IPS-18a (cell line): ENCODE measurements at regions not wholly inside any gene's neighbourhood (a gene's known extent, or its start where the extent isn't known, plus 50 kb on each side); places are given as distances from the start of the nearest gene placed in this dataset.

ENCODE experiments used
- H3K27ac ChIP-seq: one replicate; pipeline ENCODE4 v1.5.1; 2013; ENCODE audit warnings: low read length
- H3K27me3 ChIP-seq: one replicate; pipeline ENCODE4 v1.6.1; 2013; ENCODE audit warnings: mild to moderate bottlenecking, low read length; ENCODE audit not compliant: control insufficient read depth, insufficient read depth
- H3K36me3 ChIP-seq: one replicate; pipeline ENCODE4 v1.6.1; 2013; ENCODE audit warnings: low read depth, low read length; ENCODE audit not compliant: control insufficient read depth
- H3K4me1 ChIP-seq: one replicate; pipeline ENCODE4 v1.6.1; 2013; ENCODE audit warnings: low read depth, low read length; ENCODE audit not compliant: control insufficient read depth
- H3K4me3 ChIP-seq: one replicate; pipeline ENCODE4 v1.5.1; 2013; ENCODE audit warnings: low read length
- H3K9ac ChIP-seq: one replicate; pipeline ENCODE4 v1.6.1; 2013; ENCODE audit warnings: mild to moderate bottlenecking, low read length, moderate library complexity
- H3K9me3 ChIP-seq: one replicate; pipeline ENCODE4 v1.6.1; 2013; ENCODE audit warnings: low read depth, low read length; ENCODE audit not compliant: control insufficient read depth

DNA sequence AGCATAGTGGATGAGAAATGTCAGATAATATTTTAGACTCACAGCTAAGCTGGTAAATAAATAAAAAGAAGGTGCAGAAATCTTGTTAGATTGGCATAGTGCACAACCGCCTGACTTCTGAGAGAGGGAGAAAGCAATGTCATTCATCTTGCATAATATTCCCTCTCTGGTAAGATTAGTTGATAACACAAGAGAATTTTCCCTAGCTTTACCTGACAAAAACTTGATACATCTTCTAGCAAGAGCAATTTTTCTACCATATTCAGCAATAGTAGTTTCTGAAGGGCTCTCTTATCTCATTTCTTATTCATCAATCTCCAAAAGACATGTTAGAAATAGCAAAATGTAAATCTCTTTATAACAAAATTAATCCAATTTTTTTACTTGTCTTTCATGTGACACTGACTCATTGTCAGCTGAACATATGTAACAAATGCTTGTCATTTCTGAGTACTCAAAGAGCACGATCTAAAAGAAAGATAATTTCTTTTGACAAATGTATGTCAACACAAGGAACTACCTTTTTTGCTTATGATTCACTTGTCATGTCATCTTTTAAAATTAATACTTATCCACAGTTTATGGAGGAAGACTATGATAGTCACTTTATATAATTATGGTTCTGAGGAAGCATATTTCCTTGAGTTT lies 240.0 kb downstream of the ARAP2 start:
- no peaks in the 10 kb centered on the region for H3K9me3 ChIP-seq
- no peaks in the 10 kb centered on the region for H3K27me3 ChIP-seq
- H3K4me3 ChIP-seq = no peak overlapping the region
- no peak overlapping the region for H3K9ac ChIP-seq
- H3K36me3 ChIP-seq = no peaks in the 10 kb centered on the region
- H3K27ac ChIP-seq = no peak overlapping the region
- no peaks in the 10 kb centered on the region for H3K4me1 ChIP-seq

DNA sequence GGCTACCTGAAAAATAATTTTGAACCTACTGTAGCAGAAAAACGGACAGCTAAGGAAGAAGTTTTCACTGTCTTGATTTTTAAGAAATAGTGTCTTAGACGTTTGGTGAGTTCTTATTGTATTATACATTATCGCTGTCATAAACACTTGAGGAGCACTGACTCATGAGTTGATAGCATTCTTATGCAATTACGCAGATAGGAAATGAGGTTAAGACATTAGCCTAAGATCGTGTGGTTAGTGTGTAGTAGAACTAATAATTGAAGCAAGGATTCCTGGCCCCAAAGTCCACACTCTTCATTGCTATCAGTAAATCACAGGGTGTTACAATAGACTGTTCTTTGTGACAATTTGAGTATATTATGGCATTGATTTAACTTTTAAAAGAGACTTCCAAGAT lies 238.1 kb downstream of the ARAP2 start:
- H3K9ac ChIP-seq = no peak overlapping the region
- H3K36me3 ChIP-seq = no peaks in the 10 kb centered on the region
- no peaks in the 10 kb centered on the region for H3K27me3 ChIP-seq
- H3K4me3 ChIP-seq = no peak overlapping the region
- no peaks in the 10 kb centered on the region for H3K9me3 ChIP-seq
- no peaks in the 10 kb centered on the region for H3K4me1 ChIP-seq
- no peak overlapping the region for H3K27ac ChIP-seq

DNA sequence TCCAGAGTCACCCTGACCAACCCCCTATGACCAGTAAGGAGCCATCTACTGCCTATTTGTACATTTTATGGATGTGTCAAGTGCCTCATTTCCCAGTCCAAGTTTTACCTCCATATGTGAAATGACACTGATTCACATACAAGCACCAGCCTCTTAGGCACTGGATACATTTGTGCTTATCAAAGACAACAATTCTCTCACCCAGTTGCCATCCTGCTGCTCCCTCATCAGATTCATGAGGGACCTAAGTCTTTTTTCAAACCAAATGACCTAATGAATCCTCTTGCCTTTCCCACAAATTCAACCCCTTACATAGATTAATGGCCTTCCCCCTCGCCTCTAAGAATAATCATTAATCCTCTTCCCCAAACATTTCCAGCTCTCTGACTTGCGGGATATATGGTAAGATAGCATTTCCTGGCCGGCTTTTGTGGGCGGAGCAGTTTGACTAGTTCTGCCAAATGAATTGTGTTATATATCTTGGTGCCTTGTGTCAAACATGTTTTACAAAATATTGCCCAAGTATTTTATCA lies 233.9 kb downstream of the ARAP2 start:
- Histone ChIP-seq H3K9me3 (no peaks in the 10 kb centered on the region), H3K4me1 (no peaks in the 10 kb centered on the region), H3K36me3 (no peaks in the 10 kb centered on the region), H3K27me3 (no peaks in the 10 kb centered on the region), H3K9ac (no peak overlapping the region), H3K27ac (no peak overlapping the region), H3K4me3 (no peak overlapping the region)

DNA sequence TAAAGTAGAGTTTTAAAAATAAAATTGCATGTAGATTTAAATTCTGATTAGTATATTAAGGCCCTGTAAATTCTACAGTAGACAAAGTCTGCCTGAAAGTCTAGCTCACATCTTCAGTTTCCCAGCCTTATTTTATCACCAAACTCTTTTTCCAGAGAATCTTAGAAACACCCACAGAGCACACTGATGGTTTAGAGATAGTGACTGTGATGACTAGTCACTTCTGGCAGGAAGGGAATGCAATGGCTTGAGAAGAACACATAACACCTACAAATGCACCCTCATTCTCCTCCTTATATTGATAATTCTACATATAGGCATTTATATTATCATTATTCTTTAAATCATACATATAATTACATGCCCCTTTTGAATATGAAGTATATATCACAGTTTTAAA lies 232.9 kb downstream of the ARAP2 start:
- Histone ChIP-seq H3K4me1 (no peaks in the 10 kb centered on the region), H3K36me3 (no peaks in the 10 kb centered on the region), H3K9me3 (no peaks in the 10 kb centered on the region), H3K27ac (no peak overlapping the region), H3K4me3 (no peak overlapping the region), H3K27me3 (no peaks in the 10 kb centered on the region), H3K9ac (no peak overlapping the region)

DNA sequence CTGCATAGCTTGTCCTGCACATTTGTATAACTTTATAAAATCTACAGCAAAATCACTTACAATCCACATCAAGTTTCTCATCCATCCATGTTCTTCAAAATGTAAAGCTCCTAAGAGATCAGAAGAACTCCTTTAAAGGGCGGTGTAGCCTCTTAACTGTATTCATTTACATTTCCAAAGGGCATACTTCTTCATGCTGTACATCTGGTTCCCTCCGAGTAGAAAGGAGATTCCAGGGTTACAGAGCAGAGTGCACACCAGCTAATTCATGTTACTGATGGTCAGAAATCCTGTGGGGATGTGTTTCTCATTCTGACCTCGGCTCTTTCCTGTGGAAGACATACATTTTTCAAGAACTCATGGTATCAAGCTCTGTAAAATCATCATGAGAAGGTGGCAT lies 231.8 kb downstream of the ARAP2 start:
- no peak overlapping the region for H3K4me3 ChIP-seq
- H3K9me3 ChIP-seq = no peaks in the 10 kb centered on the region
- no peaks in the 10 kb centered on the region for H3K27me3 ChIP-seq
- no peaks in the 10 kb centered on the region for H3K36me3 ChIP-seq
- H3K9ac ChIP-seq = no peak overlapping the region
- H3K4me1 ChIP-seq = no peaks in the 10 kb centered on the region
- H3K27ac ChIP-seq = no peak overlapping the region

DNA sequence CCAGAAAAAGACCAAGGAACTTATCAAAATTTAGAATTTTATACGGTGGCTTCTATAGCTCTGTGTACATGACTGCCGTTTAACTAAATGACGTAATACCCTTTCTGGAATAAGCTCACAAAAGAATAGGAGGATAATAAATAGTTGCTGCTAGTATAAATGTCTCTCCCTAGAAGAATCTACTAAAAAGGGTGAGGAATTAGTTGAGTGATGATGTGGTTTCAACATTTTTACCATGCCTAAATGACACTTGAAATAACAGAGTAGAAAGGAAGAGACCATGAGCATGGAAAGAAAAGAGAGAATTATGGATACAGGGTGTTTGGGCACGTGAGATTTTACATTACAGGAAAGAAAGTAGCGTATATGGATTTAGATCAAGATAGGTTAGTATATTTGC lies 231.1 kb downstream of the ARAP2 start:
- Histone ChIP-seq H3K9ac (no peak overlapping the region), H3K36me3 (no peaks in the 10 kb centered on the region), H3K27me3 (no peaks in the 10 kb centered on the region), H3K4me1 (no peaks in the 10 kb centered on the region), H3K9me3 (no peaks in the 10 kb centered on the region), H3K27ac (no peak overlapping the region), H3K4me3 (no peak overlapping the region)
